AG08396 (cell line): ENCODE measurements at regions not wholly inside any gene's neighbourhood (a gene's known extent, or its start where the extent isn't known, plus 50 kb on each side); places are given as distances from the start of the nearest gene placed in this dataset.

Source experiments
- DNase-seq: peaks from one replicate; pipeline ENCODE4 v3.0.0; 2012; ENCODE audit warnings: low spot score, mixed read lengths

DNA sequence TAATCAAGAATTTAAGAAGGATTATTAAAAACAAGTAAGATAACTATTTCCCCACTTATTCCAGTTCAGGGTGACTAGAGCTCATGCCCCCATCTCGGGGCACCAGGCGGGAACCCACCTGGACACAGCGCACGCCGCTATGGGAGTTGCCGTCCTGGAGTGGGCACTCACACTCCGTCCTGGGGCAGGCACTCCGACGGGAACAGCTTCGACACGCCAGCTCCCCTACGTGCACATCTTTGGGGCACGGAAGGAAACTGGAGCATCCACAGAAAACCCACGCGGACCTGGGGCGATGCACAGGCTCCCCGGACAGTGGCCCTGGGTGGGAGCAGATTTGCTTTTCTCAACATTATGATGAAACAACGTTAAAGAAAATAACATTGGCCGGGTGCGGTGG, 52.0 kb upstream of the GATA5 start:
- no peak for DNase-seq

- no peak for DNase-seq
These were observed 53.4 kb upstream of the GATA5 start for GRCh38 chr20:62528983-62529891.

DNA sequence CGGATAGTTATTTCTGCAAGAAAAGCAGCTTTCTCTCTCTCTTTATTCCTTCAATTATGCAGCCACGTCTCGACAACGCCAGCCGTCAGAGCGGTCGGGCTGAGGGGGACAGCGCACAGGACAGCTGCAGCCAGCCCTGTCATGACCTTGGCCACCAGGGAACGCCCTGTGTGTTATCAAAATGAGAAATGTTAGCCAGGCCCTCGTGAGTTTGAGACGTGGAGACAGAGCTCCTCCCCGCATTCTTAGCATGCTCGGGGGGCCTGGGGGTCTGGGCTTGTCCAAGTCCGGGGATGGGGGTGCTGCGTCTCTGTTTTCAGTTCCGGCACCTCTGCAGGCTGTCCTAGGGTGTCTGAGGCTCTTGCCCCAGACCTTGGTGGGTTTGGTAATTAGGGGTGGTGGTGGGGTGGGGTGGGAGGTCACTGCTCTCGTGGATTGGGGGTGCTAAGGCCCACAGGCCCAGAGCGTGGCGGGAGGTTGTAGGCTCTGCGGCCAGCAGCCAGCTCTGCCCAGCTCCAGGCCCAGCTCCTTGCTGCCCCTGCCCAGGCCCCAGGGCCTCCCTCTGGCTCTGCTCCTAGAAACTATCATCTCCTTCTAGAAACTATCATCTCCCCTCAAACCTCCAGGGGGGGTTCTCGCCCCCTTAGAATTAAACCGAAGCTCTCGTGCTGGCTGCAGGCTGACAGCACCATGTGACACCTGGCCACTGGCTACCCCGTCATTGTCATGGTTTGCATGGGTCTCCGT, 54.3 kb upstream of the GATA5 start:
- no peak for DNase-seq

- no peak for DNase-seq
These were observed 54.8 kb upstream of the GATA5 start for GRCh38 chr20:62530643-62531032.

- DNase-seq: no peak
These were observed 55.4 kb upstream of the GATA5 start for GRCh38 chr20:62531046-62531838.

DNA sequence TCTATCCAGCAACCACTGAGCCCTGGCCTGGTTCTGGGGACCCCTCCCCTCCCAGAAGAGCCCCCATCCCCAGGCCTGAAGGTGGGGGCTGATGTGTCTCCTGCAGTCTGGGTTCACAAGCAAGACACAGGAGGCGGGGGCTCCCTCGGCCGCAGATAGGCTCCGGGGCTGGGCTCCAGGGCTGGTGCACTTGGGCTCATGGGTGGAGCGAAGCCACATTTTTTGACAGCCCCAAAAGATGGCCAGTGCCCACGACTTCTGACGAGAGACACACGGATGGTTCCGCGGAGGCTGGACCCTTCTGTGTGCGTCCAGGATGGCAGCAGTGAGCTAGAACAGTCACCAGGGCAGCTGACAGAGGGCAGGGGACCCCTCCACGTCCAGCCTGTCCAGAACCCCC, 57.1 kb upstream of the GATA5 start:
- DNase-seq: no peak

GRCh38 chr20:62533591-62534495, 58.0 kb upstream of the GATA5 start:
- no peak for DNase-seq

GRCh38 chr20:62534526-62535221, 58.9 kb upstream of the GATA5 start:
- no peak for DNase-seq

DNA sequence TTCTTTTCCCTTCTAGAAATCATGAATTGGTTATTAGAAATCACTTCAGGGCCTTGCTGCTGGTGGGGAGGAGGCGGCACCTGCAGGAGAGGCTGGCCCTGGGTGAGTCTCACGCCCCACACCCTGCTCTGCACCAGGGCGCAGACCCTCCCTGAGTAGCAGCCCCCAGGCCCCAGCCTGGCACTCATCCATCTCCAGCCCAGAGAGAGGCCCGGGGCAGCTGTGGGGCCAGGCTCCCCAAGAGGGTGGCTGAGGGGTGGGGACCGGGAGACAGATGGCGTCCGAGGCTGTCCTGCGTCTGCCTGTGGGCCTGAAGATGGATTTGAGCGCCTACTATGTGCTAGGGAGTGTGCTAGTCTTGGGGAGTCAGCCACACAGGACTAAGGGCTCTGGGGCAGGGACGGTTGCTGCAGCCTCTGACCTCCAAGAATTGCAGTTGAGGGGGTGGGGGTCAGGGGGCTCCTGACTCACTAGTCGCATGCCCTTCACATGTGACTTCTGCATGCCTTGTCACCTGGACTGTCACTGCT, 59.6 kb upstream of the GATA5 start:
- DNase-seq: no peak

DNA sequence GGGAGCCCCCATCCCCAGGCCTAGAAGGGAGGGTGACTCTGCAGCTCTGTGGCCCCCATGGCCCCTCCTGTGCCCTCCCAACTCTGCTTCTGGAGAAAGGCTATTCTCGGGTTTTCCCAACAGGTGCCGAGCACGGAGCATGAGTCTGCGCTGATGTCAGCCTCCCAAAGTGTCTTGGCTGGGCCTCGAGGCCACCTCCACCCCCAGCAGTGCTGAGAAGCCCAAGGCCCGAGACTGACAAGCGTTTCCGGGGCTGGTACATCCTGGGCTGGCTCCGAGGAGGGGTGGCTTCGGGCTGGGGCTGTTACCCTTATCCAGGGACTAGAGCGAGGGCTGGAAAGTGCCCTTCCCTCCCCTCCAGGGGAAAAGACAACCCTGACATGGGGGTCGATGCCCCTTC, 60.2 kb upstream of the GATA5 start:
- no peak for DNase-seq

DNA sequence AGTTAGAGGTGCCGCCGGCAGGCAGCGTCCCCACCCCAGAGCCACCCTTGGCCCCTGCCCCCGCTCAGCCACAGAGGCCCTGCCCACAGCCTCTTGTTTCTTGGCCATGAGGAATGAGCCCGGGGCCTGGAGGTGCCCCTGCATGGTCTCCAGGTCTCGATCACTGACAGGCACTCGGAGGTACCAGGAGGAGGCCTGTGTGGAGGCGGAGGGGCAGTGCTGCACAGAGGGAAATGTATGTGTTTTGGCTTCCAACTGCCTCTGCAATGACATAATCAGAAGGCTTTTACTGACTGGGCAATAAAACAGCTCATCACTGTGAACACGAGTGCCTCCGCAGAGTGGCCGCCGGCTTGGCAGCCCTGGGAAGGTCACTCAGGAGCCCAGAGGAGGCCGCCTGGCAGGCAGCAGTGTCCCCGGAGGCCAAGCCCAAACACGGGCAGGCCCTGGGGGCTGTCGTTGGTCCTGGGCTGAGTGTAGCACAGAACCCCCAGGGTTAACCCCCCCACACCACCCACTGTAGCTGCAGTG, 61.1 kb upstream of the GATA5 start:
- DNase-seq: peak; percentile 68

- DNase-seq: no peak
These were observed 62.0 kb upstream of the GATA5 start for GRCh38 chr20:62537649-62538292.

- DNase-seq: no peak
These were observed 63.6 kb upstream of the GATA5 start for GRCh38 chr20:62539198-62540045.

GRCh38 chr20:62540504-62540903, 64.7 kb upstream of the GATA5 start:
- no peak for DNase-seq

DNA sequence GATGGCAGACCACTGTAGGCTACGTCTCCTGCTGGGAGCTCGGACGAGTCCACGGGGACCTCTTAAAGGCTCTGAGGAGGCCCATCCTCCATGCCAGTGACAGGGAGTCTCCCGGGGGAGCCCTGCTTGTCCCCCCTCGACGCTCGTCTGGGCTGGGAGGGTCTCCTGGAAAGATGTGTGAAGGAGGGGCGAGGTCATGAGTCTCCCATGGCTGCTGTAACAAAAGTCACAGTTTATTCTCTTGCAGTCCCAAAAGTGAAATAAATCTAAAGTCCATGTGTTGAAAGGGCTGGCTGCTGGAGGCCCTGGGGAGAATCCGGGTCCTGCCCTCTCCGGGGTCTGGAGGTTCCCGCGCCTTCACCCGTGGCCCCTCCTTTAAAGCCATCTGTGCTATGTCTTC, 67.1 kb upstream of the GATA5 start:
- DNase-seq: no peak

- DNase-seq: no peak
These were observed 67.9 kb upstream of the GATA5 start for GRCh38 chr20:62543470-62544302.

- no peak for DNase-seq
These were observed 68.8 kb upstream of the GATA5 start for GRCh38 chr20:62544505-62545055.

- DNase-seq: no peak
These were observed 69.5 kb upstream of the GATA5 start for GRCh38 chr20:62545271-62545670.
